GM12872 (cell line): ENCODE measurements at regions not wholly inside any gene's neighbourhood (a gene's known extent, or its start where the extent isn't known, plus 50 kb on each side); places are given as distances from the start of the nearest gene placed in this dataset.

Experiments
- CTCF ChIP-seq: IDR thresholded peaks from 3 replicates; pipeline ENCODE4 v1.5.1; 2011; ENCODE audit warnings: low read depth, mild to moderate bottlenecking, low read length, moderate library complexity; ENCODE audit not compliant: insufficient read depth

GRCh38 chr11:128407962-128408361, 179.4 kb downstream of the ETS1 start:
- no peak for TF ChIP-seq CTCF

GRCh38 chr11:128405714-128406662, 181.4 kb downstream of the ETS1 start:
- TF ChIP-seq CTCF: no peak

GRCh38 chr11:128405112-128405511, 182.2 kb downstream of the ETS1 start:
- no peak for TF ChIP-seq CTCF

GRCh38 chr11:128404437-128404836, 182.9 kb downstream of the ETS1 start:
- TF ChIP-seq CTCF: no peak

GRCh38 chr11:128400382-128401203, 186.8 kb downstream of the ETS1 start:
- no peak for TF ChIP-seq CTCF

- no peak for TF ChIP-seq CTCF
Measured at GRCh38 chr11:128399251-128400121, 187.9 kb downstream of the ETS1 start.
